Ovary (tissue), 3 donors: ENCODE measurements at regions not wholly inside any gene's neighbourhood (a gene's known extent, or its start where the extent isn't known, plus 50 kb on each side); places are given as distances from the start of the nearest gene placed in this dataset.

Experiments
- CTCF ChIP-seq, 3 donors: fragments of 450-650 bp in 2 of 3; fragments of 200-600 bp in 1 of 3; IDR thresholded peaks; one replicate each; pipeline versions ENCODE4 v1.5.1 to v1.8.0; 2016 to 2022; ENCODE audit warnings: antibody characterized with exemption in 3 of 3, mild to moderate bottlenecking in 1 of 3
- EP300 ChIP-seq: sonication (generic); formaldehyde crosslinking; IDR thresholded peaks from one replicate; pipeline ENCODE4 v1.6.1; 2017; ENCODE audit warnings: antibody characterized with exemption
- POLR2A ChIP-seq: fragments of 450-650 bp; IDR thresholded peaks from one replicate; pipeline ENCODE4 v1.6.1; 2017; ENCODE audit warnings: antibody characterized with exemption, mild to moderate bottlenecking, moderate library complexity
- donor health status: DM: no; HTN: no; CAD: no.

DNA sequence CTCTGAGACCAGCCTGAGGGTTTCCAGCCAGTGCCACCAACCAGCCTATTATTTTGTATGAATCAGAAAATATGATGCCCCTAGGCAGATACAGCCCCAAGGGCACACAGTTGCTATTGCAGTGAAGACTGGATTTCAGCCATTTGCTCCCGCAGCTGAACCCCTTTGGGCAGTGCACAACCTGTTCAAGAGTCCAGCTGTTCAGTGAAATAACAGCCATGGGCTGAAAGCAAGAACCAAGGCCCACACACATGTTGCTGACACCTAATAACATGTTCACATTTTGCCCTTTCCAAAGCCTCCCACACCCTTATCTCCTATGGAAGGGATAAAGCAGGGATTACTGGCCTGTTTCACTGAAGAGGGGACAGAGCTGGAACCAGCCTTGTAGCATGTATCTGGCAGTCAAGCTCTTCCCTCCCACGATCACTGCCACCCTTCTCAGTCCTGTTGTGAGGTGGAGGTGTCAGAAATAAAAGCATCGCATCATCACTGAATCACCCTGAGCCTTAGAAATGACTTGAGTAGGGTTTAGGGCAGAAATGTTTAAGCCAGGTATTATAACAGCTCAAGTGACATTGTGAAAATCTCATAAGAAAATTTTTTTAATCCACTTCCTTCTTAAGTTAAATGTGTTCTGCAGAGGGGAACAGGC lies 137.1 kb upstream of the FSTL4 start:
- TF ChIP-seq CTCF (IDR thresholded peaks at IDR 0.05) (no peak), EP300 (no peak), POLR2A (no peak)
